Large intestine (tissue), 3 donors: ENCODE measurements at regions not wholly inside any gene's neighbourhood (a gene's known extent, or its start where the extent isn't known, plus 50 kb on each side); places are given as distances from the start of the nearest gene placed in this dataset.
A peak's percentile ranks its signal among the peaks of the same experiment; 100 is the strongest.
"Not testable (repeated sequence)": the region's sequence is repeated elsewhere in the genome, so short reads cannot be mapped to it uniquely, and the experiment has no call there.

Experiments used
- DNase-seq, 2 donors: peaks; one replicate each; pipeline versions ENCODE4 v3.0.0 to v3.0.0-alpha.2; 2013
- H3K27ac ChIP-seq: one replicate; pipeline ENCODE4 v1.5.1; 2013; ENCODE audit warnings: low read length
- H3K27me3 ChIP-seq: 2 replicates; pipeline ENCODE4 v1.6.1; 2013; ENCODE audit warnings: low read length; ENCODE audit not compliant: control insufficient read depth, insufficient read depth
- H3K36me3 ChIP-seq: 2 replicates; pipeline ENCODE4 v1.6.1; 2013; ENCODE audit warnings: low read length; ENCODE audit not compliant: control insufficient read depth, insufficient read depth
- H3K4me1 ChIP-seq: one replicate; pipeline ENCODE4 v1.6.1; 2013; ENCODE audit warnings: low read length; ENCODE audit not compliant: control insufficient read depth, insufficient read depth
- H3K4me3 ChIP-seq: one replicate; pipeline ENCODE4 v1.5.1; 2013; ENCODE audit warnings: low read length
- H3K9me3 ChIP-seq: one replicate; pipeline ENCODE4 v1.6.1; 2013; ENCODE audit warnings: mild to moderate bottlenecking, low read depth, low read length, moderate library complexity; ENCODE audit not compliant: control insufficient read depth
- WGBS: methylation state at CpG from one replicate; pipeline ENCODE4 v1.1.5; 2013; ENCODE audit warnings: low lambda C conversion rate; ENCODE audit not compliant: insufficient coverage; 5-methylcytosine and 5-hydroxymethylcytosine counted together

DNA sequence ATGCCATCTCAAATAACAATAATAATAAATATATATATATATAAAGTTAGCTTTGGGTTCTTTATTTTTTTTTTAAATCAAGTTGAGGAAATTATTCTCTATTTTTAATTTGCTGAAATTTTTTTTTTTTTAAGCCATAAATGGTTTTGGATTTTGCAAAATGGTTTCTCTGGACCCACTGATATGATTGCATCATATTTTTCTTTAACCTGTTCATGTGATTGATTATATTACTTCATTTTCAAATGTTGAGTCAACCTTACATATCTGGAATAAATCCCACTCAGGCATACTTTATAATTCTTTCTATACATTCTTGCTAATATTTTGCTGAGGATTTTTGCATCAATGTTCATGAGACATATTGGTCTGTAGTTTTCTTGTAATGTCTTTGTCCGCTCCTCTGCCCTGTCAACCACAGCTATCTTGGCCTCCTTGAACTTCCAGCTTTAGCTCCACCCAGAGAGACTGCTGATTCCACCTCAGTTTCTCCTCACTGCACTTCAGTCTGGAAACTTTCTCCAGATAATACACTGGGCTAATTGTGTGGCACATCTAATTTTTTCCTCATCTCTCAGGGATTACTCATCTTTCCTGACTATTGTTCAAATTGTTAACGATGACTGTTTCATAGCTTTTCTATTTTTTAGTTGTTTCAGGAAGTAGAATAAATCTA lies 160.9 kb upstream of the GIMD1 start:
- Histone ChIP-seq H3K27ac (no peak overlapping the region), H3K4me3 (no peak overlapping the region)
- WGBS, result 100% methylated on average over 1 of the region's 2 CpGs

GRCh38 chr4:106527316-106527715 lies 158.7 kb upstream of the GIMD1 start:
- WGBS, result 100% methylated on average over 1 of the region's 2 CpGs
- peaks cover 6% of the 10 kb centered on the region for H3K9me3 ChIP-seq
- H3K36me3 ChIP-seq, result no peaks in the 10 kb centered on the region
- H3K27me3 ChIP-seq, result no peaks in the 10 kb centered on the region
- DNase-seq, result no peak
- H3K4me3 ChIP-seq, result no peak overlapping the region
- H3K4me1 ChIP-seq, result no peaks in the 10 kb centered on the region
- no peak overlapping the region for H3K27ac ChIP-seq

More for the DNA sequence above, 160.9 kb upstream of the GIMD1 start:
- Histone ChIP-seq H3K27me3 (no peaks in the 10 kb centered on the region), H3K4me1 (no peaks in the 10 kb centered on the region), H3K36me3 (no peaks in the 10 kb centered on the region), H3K9me3 (peaks cover 6% of the 10 kb centered on the region)
- DNase-seq, result no peak

DNA sequence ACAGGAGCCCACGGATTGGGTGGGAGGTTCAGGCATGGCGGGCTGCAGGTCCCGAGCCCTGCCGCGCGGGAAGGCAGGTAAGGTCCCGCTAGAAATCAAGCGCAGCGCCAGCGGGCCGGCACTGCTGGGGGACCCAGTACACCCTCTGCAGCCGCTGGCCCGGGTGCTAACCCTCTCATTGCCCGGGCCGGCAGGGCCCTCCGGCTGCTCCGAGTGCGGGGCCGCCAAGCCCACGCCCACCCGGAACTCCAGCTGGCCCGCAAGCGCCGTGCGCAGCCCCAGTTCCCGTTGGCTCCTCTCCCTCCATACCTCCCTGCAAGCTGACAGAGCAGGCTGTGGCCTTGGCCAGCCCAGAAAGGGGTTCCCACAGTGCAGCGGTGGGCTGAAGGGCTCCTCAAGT lies 156.8 kb upstream of the GIMD1 start:
- H3K36me3 ChIP-seq, H3K27ac ChIP-seq, H3K9me3 ChIP-seq, H3K27me3 ChIP-seq, H3K4me1 ChIP-seq, DNase-seq, H3K4me3 ChIP-seq: not testable (repeated sequence)
- WGBS, result no CpG with 5 or more reads among the region's 27 CpGs

DNA sequence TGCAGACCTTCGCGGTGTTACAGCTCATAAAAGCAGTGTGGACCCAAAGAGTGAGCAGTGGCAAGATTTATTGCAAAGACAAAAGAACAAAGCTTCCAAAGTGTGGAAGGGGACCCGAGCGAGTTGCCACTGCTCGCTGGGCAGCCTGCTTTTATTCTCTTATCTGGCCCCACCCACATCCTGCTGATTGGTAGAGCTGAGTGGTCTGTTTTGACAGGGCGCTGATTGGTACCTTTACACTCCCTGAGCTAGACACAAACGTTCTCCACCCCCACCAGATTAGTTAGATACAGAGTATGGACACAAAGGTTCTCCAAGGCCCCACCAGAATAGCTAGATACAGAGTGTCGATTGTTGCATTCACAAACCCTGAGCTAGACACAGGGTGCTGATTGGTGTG lies 156.2 kb upstream of the GIMD1 start:
- not testable (repeated sequence) for H3K27ac ChIP-seq, H3K36me3 ChIP-seq, DNase-seq, H3K27me3 ChIP-seq, H3K9me3 ChIP-seq, H3K4me1 ChIP-seq, H3K4me3 ChIP-seq
- WGBS, result no CpG with 5 or more reads among the region's 8 CpGs

GRCh38 chr4:106522839-106523238 lies 154.3 kb upstream of the GIMD1 start:
- H3K4me1 ChIP-seq, result no peaks in the 10 kb centered on the region
- peaks cover 6% of the 10 kb centered on the region for H3K9me3 ChIP-seq
- no peaks in the 10 kb centered on the region for H3K27me3 ChIP-seq
- no peak overlapping the region for H3K4me3 ChIP-seq
- 75% methylated on average over 1 of the region's 8 CpGs for WGBS
- H3K36me3 ChIP-seq, result no peaks in the 10 kb centered on the region
- no peak overlapping the region for H3K27ac ChIP-seq
- DNase-seq, result no peak

GRCh38 chr4:106512706-106513105 lies 144.1 kb upstream of the GIMD1 start:
- DNase-seq, result no peak
- Histone ChIP-seq H3K4me3 (no peak overlapping the region), H3K27me3 (peaks cover 5% of the 10 kb centered on the region), H3K4me1 (no peaks in the 10 kb centered on the region), H3K9me3 (no peaks in the 10 kb centered on the region), H3K36me3 (no peaks in the 10 kb centered on the region), H3K27ac (no peak overlapping the region)
- 100% methylated on average over 1 of the region's 2 CpGs for whole genome bisulfite sequencing

DNA sequence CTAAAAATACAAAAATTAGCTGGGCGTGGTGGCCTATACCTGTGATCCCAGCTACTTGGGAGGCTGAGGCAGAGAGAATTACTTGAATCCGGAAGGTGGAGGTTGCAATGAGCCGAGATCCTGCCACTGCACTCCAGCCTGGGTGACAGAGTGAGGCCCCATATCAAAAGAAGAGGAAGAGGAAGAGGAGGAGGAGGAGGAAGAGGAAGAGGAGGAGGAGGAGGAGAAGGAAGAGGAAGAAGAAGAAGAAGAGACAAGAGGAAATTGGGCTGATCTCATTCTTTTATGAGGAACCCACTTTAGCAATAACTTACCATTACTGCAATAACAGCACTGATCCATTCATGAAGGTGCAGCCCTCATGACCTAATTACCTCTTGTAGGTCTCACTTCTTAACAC lies 138.9 kb upstream of the GIMD1 start:
- Histone ChIP-seq H3K9me3 (no peaks in the 10 kb centered on the region), H3K27me3 (no peaks in the 10 kb centered on the region), H3K4me1 (no peaks in the 10 kb centered on the region), H3K27ac (no peak overlapping the region), H3K36me3 (no peaks in the 10 kb centered on the region), H3K4me3 (no peak overlapping the region)
- no CpG with 5 or more reads among the region's 3 CpGs for WGBS
- no peak for DNase-seq

DNA sequence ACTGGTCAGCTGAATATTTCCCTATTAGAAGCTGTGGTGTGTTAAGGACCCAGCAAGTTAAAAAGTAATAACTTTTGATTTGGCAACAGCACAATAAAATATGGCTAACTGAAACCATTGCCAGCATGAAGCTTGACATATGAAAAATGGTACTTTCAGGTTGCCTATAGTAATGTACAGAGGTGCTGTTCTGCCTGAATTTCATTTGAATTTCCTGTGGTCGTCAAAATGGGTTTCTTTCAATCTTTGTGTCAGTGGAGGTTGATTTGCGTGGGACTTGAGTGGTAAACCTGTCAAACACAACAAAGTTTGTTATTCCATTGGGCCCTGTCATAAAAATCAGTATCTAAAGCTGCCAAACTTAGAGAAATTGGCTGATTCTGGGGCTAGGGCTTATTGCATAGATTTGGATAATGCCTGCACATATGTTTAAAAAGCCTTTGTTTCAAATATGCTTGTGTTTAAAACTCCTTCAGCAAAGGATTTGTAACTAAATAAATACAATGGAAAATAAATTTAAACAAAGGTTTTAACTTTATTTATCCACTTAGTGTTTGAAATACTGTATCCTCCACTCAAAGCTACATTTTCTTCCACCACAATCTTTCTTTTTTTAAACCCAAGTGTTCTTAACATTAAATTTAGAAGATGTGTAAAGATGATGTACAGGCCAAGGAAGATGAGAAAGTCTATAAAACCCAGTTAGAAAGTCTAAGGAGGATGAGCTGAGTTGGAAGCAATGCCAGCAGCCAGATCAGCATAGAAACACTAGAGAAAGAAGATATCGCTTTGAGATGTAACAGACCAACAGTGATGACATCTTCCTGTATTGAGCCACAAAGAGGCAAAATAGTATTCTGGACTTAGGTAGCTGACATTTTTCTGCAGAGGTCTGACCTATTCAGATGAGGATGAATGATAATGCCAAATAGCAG lies 134.8 kb upstream of the GIMD1 start:
- DNase-seq, result no peak
- 100% methylated on average over 1 of the region's 3 CpGs for WGBS
- Histone ChIP-seq H3K27me3 (no peaks in the 10 kb centered on the region), H3K9me3 (no peaks in the 10 kb centered on the region), H3K36me3 (no peaks in the 10 kb centered on the region), H3K27ac (no peak overlapping the region), H3K4me3 (no peak overlapping the region), H3K4me1 (no peaks in the 10 kb centered on the region)

GRCh38 chr4:106502106-106502699 lies 133.6 kb upstream of the GIMD1 start:
- Histone ChIP-seq H3K36me3 (no peaks in the 10 kb centered on the region), H3K4me3 (no peak overlapping the region), H3K9me3 (no peaks in the 10 kb centered on the region), H3K27ac (no peak overlapping the region), H3K4me1 (no peaks in the 10 kb centered on the region), H3K27me3 (no peaks in the 10 kb centered on the region)
- no CpG with 5 or more reads among the region's 11 CpGs for WGBS
- peak; percentile 28 to 46 for DNase-seq

DNA sequence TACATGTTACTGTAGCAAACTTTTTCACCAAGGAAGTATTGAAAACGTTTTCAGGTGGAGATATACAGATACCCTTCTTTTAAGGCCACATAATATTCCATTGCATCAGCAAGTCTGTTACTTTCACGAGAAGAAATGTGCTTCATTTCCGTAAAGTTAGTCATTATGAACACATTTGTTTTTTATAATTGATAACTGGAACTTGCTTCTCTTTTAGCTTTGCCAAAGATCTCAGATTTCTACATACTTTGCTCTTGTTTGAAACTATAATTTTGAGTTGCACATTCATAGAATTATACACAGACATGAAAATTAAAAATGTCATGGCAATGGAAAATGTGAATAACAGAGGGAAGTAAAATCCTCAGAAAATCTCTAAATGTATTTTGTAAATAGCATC lies 128.7 kb upstream of the GIMD1 start:
- 82% methylated on average over 3 of the region's 3 CpGs for WGBS
- H3K4me3 ChIP-seq, result no peak overlapping the region
- H3K36me3 ChIP-seq, result no peaks in the 10 kb centered on the region

More for the DNA sequence above, 128.7 kb upstream of the GIMD1 start:
- no peak overlapping the region for H3K27ac ChIP-seq
- no peaks in the 10 kb centered on the region for H3K4me1 ChIP-seq
- H3K27me3 ChIP-seq, result no peaks in the 10 kb centered on the region
- H3K9me3 ChIP-seq, result no peaks in the 10 kb centered on the region
- no peak for DNase-seq
